K562 (cell line): ENCODE measurements at regions not wholly inside any gene's neighbourhood (a gene's known extent, or its start where the extent isn't known, plus 50 kb on each side); places are given as distances from the start of the nearest gene placed in this dataset.

Source experiments
- ARHGAP35 ChIP-seq: fragments of 450-650 bp; IDR thresholded peaks from 2 replicates; pipeline ENCODE4 v1.6.1; 2018; ENCODE audit not compliant: partially characterized antibody
- CHD4 ChIP-seq: fragments of 200-600 bp; sonication (generic); IDR thresholded peaks from 3 replicates; pipeline ENCODE4 v1.6.1; 2012; ENCODE audit warnings: low read depth, mild to moderate bottlenecking, mixed read lengths, low read length, inconsistent platforms; ENCODE audit not compliant: insufficient read depth, insufficient replicate concordance, poor library complexity, severe bottlenecking
- CTCF ChIP-seq, 3 experiments: IDR thresholded peaks in 2 of 3; conservative IDR thresholded peaks in 1 of 3; 2 replicates each; pipeline ENCODE4 v1.5.1; 2011 to 2012; ENCODE audit warnings: low read length in 3 of 3, mild to moderate bottlenecking in 3 of 3, control low read depth in 2 of 3, improper control_type of control experiment in 1 of 3, inconsistent platforms in 1 of 3, low read depth in 1 of 3, mixed read lengths in 1 of 3, moderate library complexity in 1 of 3; ENCODE audit not compliant: insufficient read depth in 2 of 3
- EP300 ChIP-seq: IDR thresholded peaks from 2 replicates; pipeline ENCODE4 v1.6.1; 2012; ENCODE audit warnings: low read length, improper control_type of control experiment
- FOXK1 ChIP-seq: sonication (generic); formaldehyde crosslinking; IDR thresholded peaks from 2 replicates; pipeline ENCODE4 v1.8.0; 2022; ENCODE audit warnings: missing genetic modification reagents, mild to moderate bottlenecking, borderline replicate concordance
- POLR2A ChIP-seq: fragments of 450-650 bp; conservative IDR thresholded peaks from 2 replicates; pipeline ENCODE4 v1.6.1; 2016
- RFX5 ChIP-seq: IDR thresholded peaks from 2 replicates; pipeline ENCODE4 v1.6.1; 2011; ENCODE audit warnings: low read depth, mild to moderate bottlenecking, improper control_type of control experiment, low read length
- SAFB2 ChIP-seq: fragments of 200-400 bp; formaldehyde crosslinking; IDR thresholded peaks from 2 replicates; pipeline ENCODE4 v1.6.1; 2018; ENCODE audit warnings: borderline replicate concordance, low read length, low read depth, moderate library complexity; ENCODE audit not compliant: severe bottlenecking
- ZNF133 ChIP-seq: fragments of 250-450 bp; sonication (Bioruptor Pico); IDR thresholded peaks from 2 replicates; pipeline ENCODE4 v1.4.0; 2020; ENCODE audit warnings: mild to moderate bottlenecking
- ZNF174 ChIP-seq: fragments of 250-450 bp; sonication (Bioruptor Pico); IDR thresholded peaks from 2 replicates; pipeline ENCODE4 v1.4.0; 2020; ENCODE audit warnings: mild to moderate bottlenecking
- ZNF584 ChIP-seq: fragments of 200-800 bp; sonication (Bioruptor generic); IDR thresholded peaks from 2 replicates; pipeline ENCODE4 v1.6.1; 2016; ENCODE audit warnings: low read depth, mild to moderate bottlenecking, missing genetic modification characterization, missing compliant biosample characterization
- TF ChIP-seq, protein P1 (sequence below): sonication (generic); formaldehyde crosslinking; IDR thresholded peaks from 2 replicates; pipeline ENCODE4 v1.8.1; 2023; ENCODE audit warnings: mild to moderate bottlenecking, missing genetic modification reagents, moderate library complexity

DNA sequence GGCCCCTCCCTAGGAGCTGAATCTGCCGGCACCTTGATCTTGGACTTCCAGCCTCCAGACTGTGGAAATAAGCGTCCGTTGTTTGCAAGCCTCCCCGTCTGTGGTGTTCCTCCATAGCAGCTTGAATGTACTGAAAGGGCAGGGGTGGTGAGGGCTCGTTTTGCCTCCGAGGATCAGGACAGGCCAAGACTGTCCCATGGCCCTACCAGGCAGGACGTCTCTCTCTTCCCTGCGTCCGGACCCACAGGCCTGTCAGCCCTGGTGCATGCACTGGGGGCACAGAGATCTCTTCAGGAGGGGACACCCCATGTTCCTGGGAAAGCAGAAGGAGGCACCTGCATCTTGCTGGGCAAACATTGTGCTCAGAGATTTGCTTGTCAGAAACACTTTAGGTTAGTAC lies 156.3 kb upstream of the C1orf174 start:
- TF ChIP-seq CHD4 (no peak), SAFB2 (no peak), ZNF133 (no peak), ARHGAP35 (no peak), FOXK1 (no peak), ZNF174 (CRISPR knock-in tag) (no peak), POLR2A (no peak), CTCF (IDR thresholded peaks at IDR 0.05 in 2 of 3, conservative IDR thresholded peaks at IDR 0.05 in 1 of 3; ENCODE audit: insufficient read depth in 2 of 3, low read depth in 1 of 3, low read length in 3 of 3) (no peak), RFX5 (no peak), ZNF584 (CRISPR knock-in tag) (no peak), EP300 (no peak)
- TF ChIP-seq, protein P1, sequence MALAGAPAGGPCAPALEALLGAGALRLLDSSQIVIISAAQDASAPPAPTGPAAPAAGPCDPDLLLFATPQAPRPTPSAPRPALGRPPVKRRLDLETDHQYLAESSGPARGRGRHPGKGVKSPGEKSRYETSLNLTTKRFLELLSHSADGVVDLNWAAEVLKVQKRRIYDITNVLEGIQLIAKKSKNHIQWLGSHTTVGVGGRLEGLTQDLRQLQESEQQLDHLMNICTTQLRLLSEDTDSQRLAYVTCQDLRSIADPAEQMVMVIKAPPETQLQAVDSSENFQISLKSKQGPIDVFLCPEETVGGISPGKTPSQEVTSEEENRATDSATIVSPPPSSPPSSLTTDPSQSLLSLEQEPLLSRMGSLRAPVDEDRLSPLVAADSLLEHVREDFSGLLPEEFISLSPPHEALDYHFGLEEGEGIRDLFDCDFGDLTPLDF (CRISPR knock-in tag), result no peak
